Endothelial cell of umbilical vein (primary cell): ENCODE measurements at regions not wholly inside any gene's neighbourhood (a gene's known extent, or its start where the extent isn't known, plus 50 kb on each side); places are given as distances from the start of the nearest gene placed in this dataset.

Experiments
- BruUV-seq: library from RNA; stranded (reverse); fragments of 400-500 nt; replicated peaks from 2 replicates; lab custom pipeline; 2021; lab: Mats Ljungman, UMichigan
- CTCF ChIA-PET: fragments of 300-600, 350-600 bp; sonication (Branson Sonifier 250); formaldehyde crosslinking; loops from one replicate; lab custom pipeline; 2021; ENCODE audit warnings: antibody characterized with exemption, inconsistent platforms; lab: Charles Lee
- POLR2A ChIA-PET: fragments of 300-600, 350-600 bp; sonication (Branson Sonifier 250); formaldehyde crosslinking; loops from one replicate; lab custom pipeline; 2021; ENCODE audit warnings: antibody characterized with exemption, inconsistent platforms; lab: Charles Lee
- DNase-seq: peaks from one replicate; pipeline ENCODE4 v3.0.0-alpha.2; 2011; ENCODE audit warnings: low read depth, low spot score
- FAIRE-seq: peaks from 2 replicates; lab custom pipeline; 2011; peaks lifted over from hg19 to GRCh38; lab: Jason Lieb, UNC
- H2AFZ ChIP-seq: 2 replicates; pipeline ENCODE4 v1.6.0; 2012; ENCODE audit warnings: low read depth, low read length, control low read depth, inconsistent platforms
- H3K27ac ChIP-seq: 2 replicates; pipeline ENCODE4 v1.5.1; 2011; ENCODE audit warnings: low read depth, mild to moderate bottlenecking, control low read depth, low read length, moderate library complexity; ENCODE audit not compliant: insufficient read depth
- H3K27me3 ChIP-seq, 2 experiments: 2 replicates each; pipeline versions ENCODE4 v1.6.0 to v1.6.1; 2011; ENCODE audit warnings: low read length in 2 of 2, mixed read lengths in 1 of 2; ENCODE audit not compliant: control insufficient read depth in 2 of 2, insufficient read depth in 2 of 2
- H3K36me3 ChIP-seq, 2 experiments: 2 replicates in 1 of 2; 3 replicates in 1 of 2; pipeline ENCODE4 v1.5.1; 2011; ENCODE audit warnings: low read length in 2 of 2, mild to moderate bottlenecking in 1 of 2, moderate library complexity in 1 of 2; ENCODE audit not compliant: control insufficient read depth in 2 of 2, insufficient read depth in 2 of 2; ENCODE audit errors: extremely low read depth in 1 of 2
- H3K4me1 ChIP-seq: 3 replicates; pipeline ENCODE4 v1.5.1; 2011; ENCODE audit warnings: mild to moderate bottlenecking, low read length; ENCODE audit not compliant: control insufficient read depth, insufficient read depth; ENCODE audit errors: extremely low read depth
- H3K4me2 ChIP-seq: 2 replicates; pipeline ENCODE4 v1.6.1; 2011; ENCODE audit warnings: low read length, control low read depth, mixed read lengths; ENCODE audit not compliant: insufficient read depth
- H3K4me3 ChIP-seq, 3 experiments: fragments of 200-600 bp in 1 of 3; sonication (generic), shearing (Covaris generic) in 1 of 3; replicated peaks in 1 of 3; 2 replicates each; pipeline ENCODE4 v1.5.1; 2011 to 2016; ENCODE audit warnings: control low read depth in 3 of 3, low read length in 3 of 3, mild to moderate bottlenecking in 2 of 3, inconsistent platforms in 1 of 3, low read depth in 1 of 3, moderate library complexity in 1 of 3; ENCODE audit not compliant: insufficient read depth in 1 of 3
- H3K79me2 ChIP-seq: 2 replicates; pipeline ENCODE4 v1.6.0; 2012; ENCODE audit warnings: low read length, inconsistent platforms; ENCODE audit not compliant: control insufficient read depth, insufficient read depth
- H3K9ac ChIP-seq: replicated peaks from 2 replicates; pipeline ENCODE3; 2011; ENCODE audit warnings: low read length, control low read depth; ENCODE audit not compliant: insufficient read depth; ENCODE audit errors: extremely low read depth
- H3K9me1 ChIP-seq: replicated peaks from 3 replicates; pipeline ENCODE4 v1.6.0; 2011; ENCODE audit warnings: mild to moderate bottlenecking, low read length; ENCODE audit not compliant: control insufficient read depth, insufficient read depth; ENCODE audit errors: extremely low read depth
- H3K9me3 ChIP-seq: replicated peaks from 2 replicates; pipeline ENCODE4 v1.5.1; 2012; ENCODE audit warnings: low read length, inconsistent platforms; ENCODE audit not compliant: control insufficient read depth, insufficient read depth
- H4K20me1 ChIP-seq: replicated peaks from 2 replicates; pipeline ENCODE3; 2011; ENCODE audit warnings: mild to moderate bottlenecking, low read length; ENCODE audit not compliant: control insufficient read depth, insufficient read depth; ENCODE audit errors: extremely low read depth
- EZH2 ChIP-seq: IDR thresholded peaks from 2 replicates; pipeline ENCODE4 v1.6.1; 2012; ENCODE audit warnings: borderline replicate concordance, low read depth, mild to moderate bottlenecking, moderate library complexity, low read length, inconsistent platforms; ENCODE audit not compliant: severe bottlenecking
- FOS ChIP-seq: IDR thresholded peaks from 2 replicates; pipeline ENCODE4 v1.6.1; 2011; ENCODE audit warnings: mild to moderate bottlenecking, low read length, moderate library complexity, borderline replicate concordance; ENCODE audit not compliant: insufficient read depth
- GATA2 ChIP-seq: IDR thresholded peaks from 2 replicates; pipeline ENCODE4 v1.7.0; 2011; ENCODE audit warnings: low read depth, mild to moderate bottlenecking, moderate library complexity, mixed read lengths, low read length; ENCODE audit not compliant: insufficient read length, insufficient read depth
- JUN ChIP-seq: IDR thresholded peaks from 2 replicates; pipeline ENCODE4 v1.6.1; 2011; ENCODE audit warnings: borderline replicate concordance, low read depth; ENCODE audit not compliant: insufficient read length, insufficient read depth
- MYC ChIP-seq: IDR thresholded peaks from one replicate; pipeline ENCODE4 v1.6.1; 2011; ENCODE audit warnings: mild to moderate bottlenecking, low read depth, low read length
- POLR2A ChIP-seq: IDR thresholded peaks from 2 replicates; pipeline ENCODE4 v1.6.1; 2012; ENCODE audit warnings: low read depth, mild to moderate bottlenecking, control low read depth, low read length
- POLR2AphosphoS5 ChIP-seq: IDR thresholded peaks from 2 replicates; pipeline ENCODE4 v1.6.1; 2012; ENCODE audit warnings: low read depth, mild to moderate bottlenecking, control low read depth, low read length, moderate library complexity; ENCODE audit not compliant: insufficient read depth
- dilution Hi-C: fragments of 300-500 bp; cut with MboI; formaldehyde crosslinking; loops from one replicate; pipeline ENCODE4 v1.15.0; 2019; ENCODE audit warnings: low sequenced_read_pairs; ENCODE audit not compliant: extremely low pct_ligation_motif_present
- intact Hi-C: fragments of 100-400 bp; cut with micrococcal nuclease; formaldehyde crosslinking; loops from one replicate; pipeline ENCODE4 v1.10.0; 2022
- TF ChIP-seq, protein P1 (sequence below): IDR thresholded peaks from 2 replicates; pipeline ENCODE4 v1.6.1; 2011; ENCODE audit not compliant: insufficient read depth, insufficient read length
- TF ChIP-seq, protein P2 (sequence below), 2 donors: IDR thresholded peaks; 1 replicate in 1 of 2; 2 replicates in 1 of 2; pipeline ENCODE4 v1.5.1; 2011; ENCODE audit warnings: low read length in 2 of 2, mild to moderate bottlenecking in 2 of 2, moderate library complexity in 2 of 2, control low read depth in 1 of 2, inconsistent platforms in 1 of 2, low read depth in 1 of 2; ENCODE audit not compliant: insufficient read depth in 1 of 2; ENCODE audit errors: extremely low read depth in 1 of 2

DNA sequence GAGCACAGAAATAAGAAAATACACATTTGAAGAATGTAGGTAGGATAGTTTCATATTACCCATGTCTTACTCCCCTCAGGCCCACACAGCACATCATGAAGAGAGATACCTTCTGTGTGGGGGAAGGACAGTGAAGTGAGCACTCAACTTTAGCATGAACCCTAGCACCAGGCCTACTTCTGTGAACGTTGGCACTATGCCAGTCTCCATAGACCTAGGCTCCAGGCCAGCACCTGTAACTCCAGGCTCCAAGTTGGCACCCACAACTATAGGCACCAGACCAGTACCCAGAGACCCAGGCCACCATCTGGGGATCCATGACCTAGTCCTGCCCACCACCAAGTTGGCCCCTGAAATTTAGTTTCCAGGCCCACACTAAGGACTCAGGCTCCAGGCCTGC lies 410.9 kb downstream of the INSC start:
- Histone ChIP-seq H3K4me1 (no peaks in the 10 kb centered on the region), H3K36me3 (no peaks in the 10 kb centered on the region), H3K9ac (no peak overlapping the region), H3K4me2 (no peak overlapping the region), H3K4me3 (no peak overlapping the region), H3K9me3 (peaks cover 6% of the 10 kb centered on the region), H3K9me1 (no peaks in the 10 kb centered on the region), H3K27ac (no peak overlapping the region), H3K79me2 (no peaks in the 10 kb centered on the region), H4K20me1 (no peaks in the 10 kb centered on the region), H2AFZ (no peak overlapping the region), H3K27me3 (no peaks in the 10 kb centered on the region)
- dilution Hi-C loops (no loop called here), intact Hi-C loops (no loop called here)
- BruUV-seq = no TSS peak
- ChIA-PET CTCF (no interaction called here), POLR2A (no interaction called here)
- FAIRE-seq = no peak
- TF ChIP-seq POLR2AphosphoS5 = no peak
- TF ChIP-seq POLR2A = no peak
- TF ChIP-seq, protein P1, sequence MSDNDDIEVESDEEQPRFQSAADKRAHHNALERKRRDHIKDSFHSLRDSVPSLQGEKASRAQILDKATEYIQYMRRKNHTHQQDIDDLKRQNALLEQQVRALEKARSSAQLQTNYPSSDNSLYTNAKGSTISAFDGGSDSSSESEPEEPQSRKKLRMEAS = no peak
- TF ChIP-seq EZH2 = no peak
- no peak for TF ChIP-seq GATA2
- no peak for TF ChIP-seq JUN
- no peak for TF ChIP-seq MYC
- no peak for TF ChIP-seq FOS
- TF ChIP-seq, protein P2, sequence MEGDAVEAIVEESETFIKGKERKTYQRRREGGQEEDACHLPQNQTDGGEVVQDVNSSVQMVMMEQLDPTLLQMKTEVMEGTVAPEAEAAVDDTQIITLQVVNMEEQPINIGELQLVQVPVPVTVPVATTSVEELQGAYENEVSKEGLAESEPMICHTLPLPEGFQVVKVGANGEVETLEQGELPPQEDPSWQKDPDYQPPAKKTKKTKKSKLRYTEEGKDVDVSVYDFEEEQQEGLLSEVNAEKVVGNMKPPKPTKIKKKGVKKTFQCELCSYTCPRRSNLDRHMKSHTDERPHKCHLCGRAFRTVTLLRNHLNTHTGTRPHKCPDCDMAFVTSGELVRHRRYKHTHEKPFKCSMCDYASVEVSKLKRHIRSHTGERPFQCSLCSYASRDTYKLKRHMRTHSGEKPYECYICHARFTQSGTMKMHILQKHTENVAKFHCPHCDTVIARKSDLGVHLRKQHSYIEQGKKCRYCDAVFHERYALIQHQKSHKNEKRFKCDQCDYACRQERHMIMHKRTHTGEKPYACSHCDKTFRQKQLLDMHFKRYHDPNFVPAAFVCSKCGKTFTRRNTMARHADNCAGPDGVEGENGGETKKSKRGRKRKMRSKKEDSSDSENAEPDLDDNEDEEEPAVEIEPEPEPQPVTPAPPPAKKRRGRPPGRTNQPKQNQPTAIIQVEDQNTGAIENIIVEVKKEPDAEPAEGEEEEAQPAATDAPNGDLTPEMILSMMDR (IDR thresholded peaks at IDR 0.05; ENCODE audit: extremely low read depth in 1 of 2, insufficient read depth in 1 of 2, low read depth in 1 of 2, low read length in 2 of 2) = no peak
- no peak for DNase-seq
